IPS-NIHi7 (cell line): ENCODE measurements at regions not wholly inside any gene's neighbourhood (a gene's known extent, or its start where the extent isn't known, plus 50 kb on each side); places are given as distances from the start of the nearest gene placed in this dataset.

Experiments used
- DNase-seq: peaks from one replicate; pipeline ENCODE4 v3.0.0; 2012; ENCODE audit warnings: mixed read lengths; ENCODE audit errors: extremely low spot score

DNA sequence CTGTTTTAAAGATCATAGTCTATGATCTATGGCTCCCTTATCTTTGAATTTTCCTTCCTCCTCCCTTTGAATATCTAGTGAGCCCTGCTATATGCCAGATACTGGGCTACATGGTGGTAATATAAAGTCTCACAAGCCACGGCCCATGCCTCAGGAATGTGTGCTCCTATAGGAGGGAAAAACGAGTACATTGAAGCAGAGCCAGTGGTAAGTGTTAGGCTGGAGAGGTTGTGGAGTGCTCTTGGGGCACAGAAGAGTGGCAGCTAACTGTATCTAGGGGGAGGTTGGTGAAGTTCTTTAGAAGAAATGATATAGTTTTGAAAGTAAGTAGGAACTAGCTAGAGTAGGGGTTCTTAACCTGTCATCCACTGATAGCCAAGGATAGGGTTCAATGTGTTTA is 105.8 kb upstream of the PMFBP1 start:
- DNase-seq = no peak

DNA sequence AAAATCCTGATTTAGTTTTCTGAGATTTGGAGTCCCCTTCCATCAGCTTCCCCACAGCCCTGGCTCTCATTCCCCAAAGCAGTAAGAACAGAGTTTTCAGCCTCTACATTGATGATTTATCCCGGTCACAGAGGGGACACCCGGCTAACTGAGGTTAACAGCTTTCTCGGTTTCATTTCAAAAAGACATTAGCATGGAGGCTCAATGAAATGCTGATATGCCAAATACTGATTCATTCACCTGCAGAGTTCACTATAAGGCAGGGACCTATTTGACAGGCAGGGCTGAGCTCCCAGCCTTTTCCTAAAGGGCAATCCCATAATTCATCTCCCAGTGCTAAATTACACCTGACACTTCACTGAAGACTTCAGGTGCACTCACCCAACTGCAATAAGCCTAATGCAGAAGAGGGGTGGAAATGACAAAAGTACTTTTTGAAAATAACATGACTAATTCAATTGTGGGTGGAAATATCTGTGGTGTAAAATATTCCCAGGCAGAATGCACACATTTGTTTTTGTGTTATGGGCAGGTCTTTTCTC is 99.8 kb upstream of the PMFBP1 start:
- DNase-seq = no peak

DNA sequence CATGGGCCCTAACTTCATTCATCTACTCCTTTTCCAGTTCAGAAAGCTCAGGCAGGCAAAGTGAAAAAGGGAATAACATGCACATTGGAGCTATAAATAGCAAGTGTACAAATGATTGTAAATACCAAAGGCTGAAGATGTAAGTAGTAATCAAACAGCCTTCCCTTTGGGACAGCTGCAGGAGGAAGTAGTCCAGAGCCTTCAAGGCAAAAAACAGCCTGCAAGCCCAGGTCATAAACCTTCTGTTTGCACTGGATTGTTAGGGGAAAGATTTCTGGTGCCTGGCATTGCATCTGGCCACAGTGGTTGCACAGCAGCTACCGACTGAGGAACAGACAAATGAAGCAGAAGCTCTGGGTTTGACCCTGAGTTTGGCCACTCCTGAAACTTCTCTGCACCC is 98.6 kb upstream of the PMFBP1 start:
- no peak for DNase-seq

DNA sequence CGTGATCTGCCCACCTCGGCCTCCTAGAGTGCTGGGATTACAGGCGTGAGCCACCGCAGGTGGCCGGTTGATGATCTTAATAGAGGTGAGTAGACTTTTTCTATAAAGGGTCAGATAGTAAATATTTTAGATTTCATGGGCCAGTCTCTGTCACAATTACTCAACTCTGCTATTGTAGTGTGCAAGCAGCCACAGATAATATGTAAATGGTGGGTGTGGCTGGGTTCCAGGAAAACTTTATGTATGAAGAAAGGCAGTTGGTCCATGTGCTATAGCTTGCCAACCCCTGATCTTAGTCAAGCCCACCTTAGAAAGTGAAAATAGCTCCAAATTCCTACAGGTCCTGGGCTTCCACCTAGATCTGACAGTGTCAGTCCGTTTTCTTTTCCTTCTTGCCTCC is 94.9 kb upstream of the PMFBP1 start:
- DNase-seq = no peak

DNA sequence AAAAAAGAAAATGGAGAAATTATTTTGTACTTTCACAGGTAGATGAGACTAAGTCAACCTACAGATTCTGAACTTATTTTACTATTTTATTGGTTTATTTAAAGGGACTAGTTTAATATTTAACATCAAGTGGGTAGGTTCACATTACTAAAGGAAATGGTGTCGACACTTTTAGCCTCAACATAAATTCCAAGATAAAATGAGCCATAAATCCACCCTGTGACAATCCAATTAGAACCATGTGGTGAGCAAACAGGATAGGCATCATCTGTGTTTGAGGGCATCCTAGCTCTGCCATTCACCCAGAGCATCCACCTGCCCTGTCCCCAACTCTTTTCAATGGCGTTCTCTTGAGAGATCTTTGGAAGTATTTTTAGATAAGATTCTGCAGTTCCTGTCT is 92.8 kb upstream of the PMFBP1 start:
- DNase-seq = no peak

DNA sequence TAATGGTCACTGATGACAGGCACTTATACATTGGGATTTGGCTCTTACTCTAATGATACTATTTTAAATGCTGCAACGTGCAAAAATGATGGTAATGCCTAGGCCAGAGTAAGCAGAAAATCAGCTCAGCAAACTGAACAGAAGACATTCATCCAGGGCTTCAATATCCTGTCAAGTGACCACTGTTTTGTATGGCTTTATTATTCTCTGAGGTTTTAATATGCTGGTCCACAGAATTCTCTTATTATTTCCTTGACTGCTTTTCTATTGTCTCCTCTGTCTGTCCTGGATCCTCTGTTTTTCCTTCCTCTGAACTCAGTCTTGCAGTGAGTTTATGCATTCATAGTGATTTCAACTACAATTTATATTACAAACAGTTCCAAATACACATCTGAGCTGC is 90.8 kb upstream of the PMFBP1 start:
- no peak for DNase-seq

DNA sequence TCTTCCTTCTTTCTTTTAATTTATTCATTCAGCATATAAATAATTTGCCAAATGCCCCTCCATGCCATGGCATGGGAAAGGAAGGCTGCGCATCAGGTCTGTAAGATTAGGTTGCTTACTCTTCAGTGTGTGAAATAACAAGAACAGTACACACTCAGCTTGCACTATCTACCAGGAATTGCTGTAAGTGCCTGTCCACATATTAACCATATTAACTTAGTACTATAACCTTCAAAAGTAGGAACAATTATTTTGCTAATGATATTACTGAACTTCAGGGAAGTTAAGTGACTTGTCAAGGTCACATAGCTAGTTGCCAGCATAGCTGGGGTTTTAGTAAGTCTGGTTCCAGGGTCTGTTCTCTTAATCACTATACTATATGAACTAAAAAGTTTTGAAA is 89.2 kb upstream of the PMFBP1 start:
- no peak for DNase-seq

DNA sequence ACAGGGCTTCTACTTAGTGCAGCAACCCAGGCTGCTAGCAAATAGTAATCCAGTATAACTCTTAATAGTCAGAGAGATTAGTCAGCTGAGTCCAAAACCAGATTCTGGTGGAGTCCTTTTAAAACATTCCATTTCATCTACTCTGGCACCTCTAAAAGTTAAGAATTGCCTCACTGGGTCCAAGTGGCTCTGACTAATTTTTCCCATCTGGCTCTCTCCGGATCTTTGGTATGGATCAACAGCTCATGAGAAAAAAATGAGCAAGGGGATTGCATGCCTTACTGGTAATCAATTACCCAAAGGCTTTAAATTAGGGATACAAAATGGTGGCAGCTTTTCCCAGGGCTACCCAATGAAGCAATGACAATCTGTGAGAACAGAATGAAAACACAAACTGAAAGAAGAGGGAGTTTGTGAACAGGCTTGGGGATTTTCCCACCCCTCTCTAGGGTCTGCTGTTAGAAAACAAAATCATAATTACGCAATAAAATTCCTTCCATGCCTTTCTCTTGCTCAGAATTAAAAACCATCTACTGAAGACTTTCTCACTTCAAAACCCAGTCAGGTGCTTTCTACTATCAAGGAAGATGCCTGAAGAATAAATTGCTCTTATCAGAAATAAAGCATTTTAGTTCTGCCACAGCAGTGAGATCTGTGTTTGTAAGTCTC is 84.6 kb upstream of the PMFBP1 start:
- no peak for DNase-seq

DNA sequence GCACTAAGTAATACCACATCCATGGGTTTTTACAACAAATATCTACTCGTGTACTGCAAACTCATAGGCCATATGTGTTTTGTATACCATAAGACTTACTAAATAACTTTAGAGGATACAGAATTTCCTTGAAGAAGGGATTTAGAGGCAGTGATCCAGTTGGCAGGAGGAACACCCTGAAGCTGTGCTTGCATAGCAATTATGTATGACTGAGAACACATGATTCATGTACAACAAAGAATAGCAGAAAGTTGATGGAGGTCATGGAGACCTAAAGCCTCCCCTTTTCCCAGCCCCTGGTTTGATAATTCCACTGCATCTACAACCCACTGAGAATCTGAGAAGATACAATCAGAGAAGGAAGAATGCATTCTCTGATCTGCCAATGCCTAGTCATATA is 83.8 kb upstream of the PMFBP1 start:
- no peak for DNase-seq

DNA sequence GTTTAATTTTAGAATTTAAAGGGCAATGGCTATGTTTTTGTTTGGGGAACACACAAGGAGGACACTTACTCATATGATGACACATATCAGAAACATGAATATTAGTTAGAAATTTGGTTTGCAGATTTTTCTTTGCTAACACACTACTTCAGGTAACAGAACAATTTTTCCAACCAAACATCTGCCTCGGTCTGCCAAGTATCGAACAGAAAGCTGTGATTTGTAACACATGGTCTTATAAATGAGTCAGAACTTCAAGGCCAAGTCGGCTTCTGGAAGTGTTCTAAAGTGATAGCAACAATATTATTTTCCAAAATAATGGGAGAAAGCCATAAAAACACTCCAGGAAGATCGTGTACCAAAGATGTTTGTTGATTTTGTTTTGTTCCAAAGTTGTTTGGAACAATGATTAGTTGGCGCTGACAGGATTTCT is 75.9 kb upstream of the PMFBP1 start:
- DNase-seq = no peak

DNA sequence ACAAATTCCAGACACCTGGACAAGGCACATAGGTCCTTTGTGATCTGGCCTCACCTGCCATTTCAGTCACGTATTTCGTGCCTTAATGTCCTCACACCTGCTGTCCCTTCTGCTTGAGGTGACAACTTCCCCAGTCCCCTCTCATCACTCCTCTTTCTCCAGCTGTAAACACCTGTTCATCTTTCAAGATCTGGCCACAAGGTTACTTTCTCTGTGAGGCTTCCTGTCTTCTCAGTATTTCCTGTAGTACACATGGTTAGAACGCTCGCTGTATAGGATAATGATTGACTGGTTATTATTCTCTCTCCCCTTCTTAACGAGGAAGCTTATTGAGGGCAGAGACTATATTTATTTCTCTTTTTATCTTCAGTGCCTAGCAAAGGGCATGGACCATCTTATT is 74.5 kb upstream of the PMFBP1 start:
- no peak for DNase-seq

DNA sequence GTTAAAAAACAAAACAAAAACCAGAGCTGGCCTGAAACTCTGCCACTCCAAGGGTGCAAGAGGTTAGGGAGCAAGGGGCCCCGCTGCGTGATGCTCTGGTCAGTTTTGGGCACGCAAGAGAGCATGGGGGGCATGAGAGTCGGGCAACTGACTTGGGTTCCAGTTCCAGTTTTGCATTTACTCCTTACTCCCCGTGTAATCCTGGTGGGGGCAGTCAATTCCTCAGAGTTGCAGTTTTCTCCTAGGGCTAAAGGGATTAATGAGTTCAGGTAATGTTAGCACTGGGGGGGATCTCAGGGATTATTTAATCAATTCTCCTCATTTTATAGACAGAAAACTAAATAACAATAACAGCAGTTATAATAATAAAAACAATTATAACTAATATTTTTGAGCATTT is 72.9 kb upstream of the PMFBP1 start:
- DNase-seq = peak; percentile 28

DNA sequence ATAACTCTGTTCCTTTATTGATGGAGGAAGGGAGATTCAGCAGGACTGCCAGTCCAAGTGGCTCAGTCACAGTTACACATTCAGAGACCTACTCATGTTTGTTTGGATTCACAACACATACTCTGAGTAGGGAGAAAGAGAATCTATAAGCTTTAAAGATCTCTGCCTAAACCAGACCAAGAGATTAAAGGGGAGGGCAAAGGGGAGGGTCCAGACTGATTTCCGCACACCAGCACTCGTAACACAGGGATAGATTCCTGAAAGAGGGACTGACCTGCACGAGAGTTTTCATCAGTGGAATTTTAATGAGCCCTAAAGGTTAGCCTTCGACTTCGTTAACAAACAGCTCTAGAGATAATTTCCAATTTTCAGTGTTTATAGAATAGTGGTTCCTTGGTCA is 71.7 kb upstream of the PMFBP1 start:
- DNase-seq = no peak

DNA sequence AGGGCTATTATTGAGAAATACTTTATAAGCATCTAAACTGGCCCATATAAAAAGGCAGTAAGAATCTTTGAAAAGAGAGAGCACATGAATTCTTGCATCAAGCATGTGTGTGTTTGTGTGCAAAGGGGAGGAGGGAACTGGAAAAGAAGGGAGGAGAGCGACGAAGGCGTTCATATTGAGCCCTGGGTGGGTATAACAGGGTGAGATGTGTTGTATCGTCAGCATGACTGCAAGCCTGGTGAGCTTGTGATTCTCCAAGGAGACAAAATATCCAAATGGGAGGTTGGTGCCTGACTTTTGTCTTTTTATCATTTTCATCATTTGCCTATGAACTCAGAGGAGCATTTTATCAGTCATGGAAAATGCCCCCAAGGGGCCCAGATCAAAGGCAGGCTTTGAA is 70.8 kb upstream of the PMFBP1 start:
- no peak for DNase-seq

DNA sequence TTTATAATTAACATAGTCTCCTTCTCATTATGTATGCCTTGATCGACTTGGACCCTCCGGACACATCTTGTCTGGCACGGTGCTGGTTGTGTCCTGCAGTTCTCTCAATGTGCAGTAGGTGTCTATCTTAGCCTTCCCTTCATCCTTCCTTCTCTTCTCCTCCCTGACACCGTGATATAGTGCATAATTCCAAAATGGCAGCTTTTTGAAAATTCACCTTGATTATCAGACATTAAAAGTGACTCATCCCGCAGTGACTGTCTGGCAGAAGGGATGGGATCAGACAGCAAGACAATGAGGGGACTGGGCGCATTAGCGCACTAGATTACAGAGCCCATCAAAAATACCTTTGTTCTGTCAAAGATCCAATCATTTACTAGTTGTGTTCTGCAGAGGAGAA is 70.0 kb upstream of the PMFBP1 start:
- DNase-seq = peak; percentile 56

DNA sequence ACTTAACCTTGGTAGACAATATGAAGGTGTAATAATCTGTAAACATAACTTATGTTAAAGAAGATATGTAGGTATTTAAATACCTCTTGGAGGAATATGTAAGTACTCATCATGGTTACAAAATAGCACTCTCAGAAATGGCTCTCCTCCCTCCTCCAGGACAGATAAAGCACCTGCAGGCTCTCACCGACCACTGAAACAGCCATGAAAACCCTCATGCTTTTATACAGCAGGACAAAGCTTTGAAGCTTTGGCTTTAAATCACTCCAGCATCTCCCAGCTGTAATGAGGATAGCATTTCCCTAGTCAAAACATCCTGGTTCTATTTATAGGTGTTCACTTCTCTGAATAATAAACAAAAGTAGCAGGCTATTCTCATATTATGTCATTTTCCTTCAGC is 69.1 kb upstream of the PMFBP1 start:
- DNase-seq = no peak

DNA sequence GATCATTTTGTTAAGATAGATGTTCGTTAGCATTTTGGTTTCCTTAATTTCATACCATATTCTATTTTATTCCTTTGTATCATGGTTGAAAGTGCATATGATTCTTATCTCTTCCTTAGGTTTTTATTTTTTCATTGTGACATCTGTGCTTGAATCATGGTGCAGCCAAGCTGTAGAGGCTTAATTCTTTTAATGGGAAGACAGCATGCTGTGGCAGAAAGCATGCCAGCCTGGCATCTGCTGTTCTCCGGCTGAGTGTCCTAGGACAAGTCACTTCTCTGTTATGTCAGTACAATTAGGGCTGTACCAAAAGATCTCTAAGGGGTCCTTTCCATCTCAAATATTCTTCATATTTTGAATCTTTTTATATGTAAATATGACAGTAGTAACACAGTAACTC is 68.5 kb upstream of the PMFBP1 start:
- DNase-seq = no peak

DNA sequence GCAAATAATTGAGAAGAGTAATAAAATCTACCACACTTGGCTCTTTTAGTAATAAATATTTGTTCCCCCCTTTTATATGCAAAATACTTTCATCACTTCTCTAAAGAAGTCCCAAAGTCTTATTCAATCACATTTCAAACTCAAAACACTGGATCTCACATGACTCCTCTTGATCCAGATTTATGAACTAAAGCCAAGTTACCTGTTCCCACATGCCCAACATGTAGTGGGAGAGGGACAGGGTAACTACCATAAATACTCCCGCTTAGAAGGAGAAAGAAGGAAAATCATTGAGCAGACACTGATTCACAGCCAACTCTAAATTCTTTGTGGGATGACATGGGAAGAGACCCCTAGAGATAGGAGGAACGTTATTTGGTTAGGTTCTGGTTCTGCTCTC is 64.9 kb upstream of the PMFBP1 start:
- DNase-seq = no peak

DNA sequence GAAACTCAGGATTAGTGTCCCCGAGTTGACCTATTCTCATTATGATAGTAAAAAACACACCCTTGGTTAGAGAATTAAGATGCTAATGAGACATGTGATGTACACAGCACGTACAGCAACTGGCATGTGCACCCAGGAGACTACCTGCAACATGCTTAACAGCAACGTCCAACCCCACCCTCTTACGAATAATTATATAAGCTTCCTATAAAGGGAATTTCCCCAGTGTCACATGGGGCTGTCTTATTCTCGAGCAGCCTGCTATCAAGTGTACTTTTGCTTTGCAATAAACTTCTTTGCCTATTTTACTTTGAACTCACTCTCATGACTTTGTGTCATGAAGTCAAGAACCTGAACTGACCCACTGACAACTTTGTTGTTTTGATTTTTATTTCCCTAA is 62.4 kb upstream of the PMFBP1 start:
- DNase-seq = no peak

DNA sequence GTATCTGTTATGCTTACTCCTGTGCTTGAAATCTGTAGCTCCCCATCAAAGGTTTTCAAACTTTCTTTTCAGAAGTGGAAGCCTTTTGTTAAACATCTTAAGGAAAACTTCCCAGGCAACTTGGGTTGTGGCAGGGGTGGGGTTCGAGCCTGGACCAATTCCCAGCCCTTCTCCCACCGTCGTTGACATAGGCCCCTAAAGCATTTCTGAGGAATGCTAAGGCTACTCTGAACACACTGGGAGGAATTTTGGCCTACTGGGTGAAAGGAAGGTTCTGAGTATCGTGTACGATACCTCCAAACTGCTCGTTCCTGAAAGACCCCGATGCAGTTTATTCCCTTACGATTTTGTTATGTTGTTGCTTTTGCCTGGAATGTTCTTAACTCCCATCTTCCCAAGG is 56.1 kb upstream of the PMFBP1 start:
- no peak for DNase-seq

DNA sequence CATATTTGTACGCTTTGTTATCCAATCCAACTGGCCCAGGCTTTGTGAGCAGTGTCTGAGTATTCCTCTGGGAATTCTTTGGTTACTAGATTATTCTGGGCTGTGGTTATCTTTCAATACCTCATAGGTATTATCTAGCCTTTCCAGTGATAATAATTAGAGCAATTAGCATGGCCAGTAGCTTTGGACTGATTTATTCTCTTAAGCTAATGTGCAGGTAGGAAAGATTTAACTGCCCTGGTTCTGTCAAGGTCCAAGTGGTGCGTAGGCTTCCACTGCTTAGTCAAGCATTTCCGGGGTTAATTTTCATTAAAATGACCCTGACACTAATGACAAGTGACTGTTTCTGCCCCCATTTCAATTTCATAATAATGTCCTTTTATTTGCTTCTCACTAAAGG is 54.2 kb upstream of the PMFBP1 start:
- DNase-seq = no peak

DNA sequence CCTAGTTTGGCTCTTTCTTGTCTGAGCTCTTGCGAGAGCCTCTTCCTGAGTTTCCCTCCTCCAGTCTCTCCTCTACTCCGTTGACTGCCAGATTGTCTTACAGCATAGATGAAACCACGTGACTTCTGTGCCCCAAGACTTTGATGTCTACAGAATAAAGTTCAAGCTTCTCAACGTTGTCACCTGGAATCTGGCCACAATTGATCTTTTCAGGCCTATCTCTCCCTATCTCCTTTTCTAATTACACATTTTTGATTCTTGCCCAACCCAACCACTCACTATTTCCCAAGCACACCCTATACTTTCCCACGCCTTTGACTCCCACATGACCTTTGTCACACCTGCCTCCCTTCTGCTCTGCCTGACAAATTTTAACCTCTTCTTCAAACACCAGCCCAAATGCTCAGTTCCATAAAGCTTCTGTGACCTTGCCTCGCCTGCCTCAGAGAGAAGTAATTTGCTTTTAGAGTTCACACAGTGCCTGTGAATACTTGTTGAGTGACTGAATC is 52.4 kb upstream of the PMFBP1 start:
- DNase-seq = no peak

DNA sequence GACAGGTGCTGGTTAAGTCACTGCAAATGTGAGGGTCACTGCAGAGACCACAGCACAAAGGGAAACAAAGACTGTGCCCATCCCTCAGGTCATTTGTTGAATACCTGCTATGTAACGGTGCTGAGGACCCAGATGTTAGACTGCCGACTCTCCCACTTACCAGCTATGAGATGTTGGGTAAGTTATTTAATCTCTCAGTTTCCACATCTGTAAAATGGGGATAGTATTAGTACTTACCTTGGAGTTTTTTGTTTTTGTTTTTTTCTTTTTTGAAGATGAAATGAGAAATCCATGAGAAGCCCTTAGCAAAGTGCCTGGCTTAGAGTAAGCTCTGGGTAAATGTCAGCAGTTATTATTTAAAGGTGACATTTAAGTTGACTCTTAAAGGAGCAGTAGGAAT is 50.5 kb upstream of the PMFBP1 start:
- no peak for DNase-seq
